C4-2B (cell line): ENCODE measurements at regions not wholly inside any gene's neighbourhood (a gene's known extent, or its start where the extent isn't known, plus 50 kb on each side); places are given as distances from the start of the nearest gene placed in this dataset.

ENCODE experiments used
- ZFX ChIP-seq: fragments of 450-650 bp; IDR thresholded peaks from 2 replicates; pipeline ENCODE4 v1.6.1; 2017
- TF ChIP-seq, protein P1 (sequence below): fragments of 450-650 bp; conservative IDR thresholded peaks from 2 replicates; pipeline ENCODE4 v1.5.1; 2017; ENCODE audit warnings: mild to moderate bottlenecking

DNA sequence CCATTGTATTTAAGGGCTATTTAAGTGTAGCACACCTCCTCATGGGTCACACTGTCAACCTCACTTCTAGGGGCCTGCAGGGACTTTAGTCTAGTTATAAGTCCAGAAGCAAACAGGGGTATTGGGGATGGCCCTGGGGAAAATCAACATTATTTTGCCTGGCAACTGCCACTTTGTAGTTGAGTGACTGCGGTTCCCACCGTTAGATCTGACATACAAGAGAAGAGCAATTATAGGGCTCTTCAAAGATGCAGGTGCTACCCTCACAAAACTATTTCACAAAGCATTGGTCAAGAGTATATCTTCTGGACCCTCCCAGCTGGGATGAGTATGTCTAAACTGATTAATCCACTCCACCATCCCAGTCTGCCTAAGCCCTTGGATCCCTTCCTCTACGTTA is 133.0 kb upstream of the PCBD1 start:
- TF ChIP-seq, protein P1, sequence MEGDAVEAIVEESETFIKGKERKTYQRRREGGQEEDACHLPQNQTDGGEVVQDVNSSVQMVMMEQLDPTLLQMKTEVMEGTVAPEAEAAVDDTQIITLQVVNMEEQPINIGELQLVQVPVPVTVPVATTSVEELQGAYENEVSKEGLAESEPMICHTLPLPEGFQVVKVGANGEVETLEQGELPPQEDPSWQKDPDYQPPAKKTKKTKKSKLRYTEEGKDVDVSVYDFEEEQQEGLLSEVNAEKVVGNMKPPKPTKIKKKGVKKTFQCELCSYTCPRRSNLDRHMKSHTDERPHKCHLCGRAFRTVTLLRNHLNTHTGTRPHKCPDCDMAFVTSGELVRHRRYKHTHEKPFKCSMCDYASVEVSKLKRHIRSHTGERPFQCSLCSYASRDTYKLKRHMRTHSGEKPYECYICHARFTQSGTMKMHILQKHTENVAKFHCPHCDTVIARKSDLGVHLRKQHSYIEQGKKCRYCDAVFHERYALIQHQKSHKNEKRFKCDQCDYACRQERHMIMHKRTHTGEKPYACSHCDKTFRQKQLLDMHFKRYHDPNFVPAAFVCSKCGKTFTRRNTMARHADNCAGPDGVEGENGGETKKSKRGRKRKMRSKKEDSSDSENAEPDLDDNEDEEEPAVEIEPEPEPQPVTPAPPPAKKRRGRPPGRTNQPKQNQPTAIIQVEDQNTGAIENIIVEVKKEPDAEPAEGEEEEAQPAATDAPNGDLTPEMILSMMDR = no peak
- TF ChIP-seq ZFX = no peak
